SHP77 (cell line): ENCODE measurements at regions not wholly inside any gene's neighbourhood (a gene's known extent, or its start where the extent isn't known, plus 50 kb on each side); places are given as distances from the start of the nearest gene placed in this dataset.
"Not testable (repeated sequence)": the region's sequence is repeated elsewhere in the genome, so short reads cannot be mapped to it uniquely, and the experiment has no call there.

Experiments used
- DNase-seq, 2 experiments: peaks; one replicate each; lab custom pipeline; 2025; lab: John Stamatoyannopoulos, UW

DNA sequence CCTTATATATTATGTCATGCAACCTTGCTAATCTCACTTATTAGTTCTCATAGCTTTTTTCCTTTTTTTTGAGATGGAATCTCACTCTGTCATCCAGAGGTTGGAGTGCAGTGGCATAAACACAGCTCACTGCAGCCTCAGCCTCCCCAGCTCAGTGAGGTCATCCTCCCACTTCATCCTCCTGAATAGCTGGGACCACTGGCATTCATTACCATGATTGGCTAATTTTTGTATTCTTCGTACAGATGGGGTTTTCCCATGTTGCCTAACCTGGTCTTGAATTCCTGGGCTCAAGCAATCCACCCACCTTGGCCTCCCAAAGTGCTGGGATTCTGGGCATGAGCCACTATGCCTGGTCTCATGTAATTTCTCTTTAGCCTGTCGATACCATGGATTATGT lies 89.1 kb upstream of the TRIM24 start:
- no peak for DNase-seq

DNA sequence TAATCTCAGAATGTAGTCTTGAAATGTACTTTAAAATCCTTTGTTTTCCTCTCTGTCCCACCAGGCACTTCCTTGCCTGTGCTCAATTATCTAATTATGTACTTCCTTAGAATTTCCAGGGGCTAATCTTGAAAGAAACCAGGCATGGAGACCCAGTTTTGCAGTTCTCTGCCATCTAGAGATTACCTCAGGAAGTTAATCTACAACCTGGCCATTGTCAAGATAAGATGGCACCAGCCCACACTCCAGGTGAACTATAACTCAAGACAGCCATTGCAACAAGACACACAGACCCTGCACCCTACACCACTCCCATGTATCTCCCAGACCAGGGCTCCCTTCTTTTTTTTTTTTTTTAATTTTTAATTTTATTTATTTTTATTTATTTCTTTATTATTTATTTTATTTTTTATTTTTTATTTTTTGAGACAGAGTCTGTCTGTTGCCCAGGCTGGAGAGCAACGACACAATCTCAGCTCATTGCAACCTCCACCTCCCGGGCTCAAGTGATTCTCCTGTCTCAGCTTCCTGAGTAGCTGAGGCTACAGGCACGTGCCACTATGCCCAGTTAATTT lies 85.9 kb upstream of the TRIM24 start:
- no peak for DNase-seq

DNA sequence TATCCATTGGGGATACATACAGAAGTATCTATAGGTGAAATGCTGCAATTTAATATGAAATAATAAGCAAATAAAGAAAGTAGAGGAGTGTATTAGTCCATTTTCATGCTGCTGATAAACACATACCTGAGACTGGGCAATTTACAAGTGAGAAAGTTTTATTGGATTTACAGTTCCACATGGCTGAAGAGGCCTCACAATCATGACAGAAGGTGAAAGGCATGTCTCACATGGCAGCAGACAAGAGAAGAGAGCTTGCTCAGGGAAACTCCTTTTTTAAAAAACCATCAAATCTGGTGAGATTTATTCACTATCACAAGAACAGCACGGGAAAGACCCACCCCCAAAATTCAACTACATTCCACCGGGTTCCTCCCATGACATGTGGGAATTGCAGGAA lies 82.8 kb upstream of the TRIM24 start:
- DNase-seq, result no peak

DNA sequence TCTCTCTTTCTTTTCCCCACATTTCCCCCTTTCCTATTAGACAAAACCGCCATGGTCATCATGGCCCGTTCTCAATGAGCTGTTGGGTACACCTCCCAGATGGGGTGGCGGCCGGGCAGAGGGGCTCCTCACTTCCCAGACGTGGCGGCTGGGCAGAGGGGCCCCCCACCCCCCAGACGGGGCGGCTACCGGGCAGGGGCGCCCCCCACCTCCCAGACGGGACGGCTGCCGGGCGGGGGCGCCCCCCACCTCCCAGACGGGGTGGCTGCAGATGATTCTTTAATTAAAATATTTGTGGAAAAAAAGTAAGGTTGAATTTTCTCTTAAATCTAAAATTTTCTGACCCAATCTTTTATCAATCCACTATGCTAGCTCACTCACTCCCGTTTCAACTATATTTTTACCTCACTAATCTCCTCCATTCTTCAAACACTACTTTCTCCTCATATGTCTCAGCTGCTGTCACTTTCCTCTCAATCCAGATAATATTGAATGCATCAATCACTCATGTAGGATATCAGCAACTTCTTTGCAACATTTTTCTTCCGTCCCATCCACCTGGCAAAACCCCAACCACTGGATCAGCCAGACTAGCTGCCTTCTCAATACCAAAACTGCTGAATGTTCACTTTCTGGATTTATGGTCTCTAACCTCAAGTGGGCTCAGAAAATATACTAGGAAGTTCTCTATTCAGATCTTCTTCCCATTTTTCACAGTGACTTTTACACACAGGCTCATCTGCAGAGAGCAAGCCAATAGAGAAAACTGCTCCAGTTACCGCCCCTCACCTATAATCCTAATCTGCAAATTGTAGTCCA lies 81.1 kb upstream of the TRIM24 start:
- no peak for DNase-seq

DNA sequence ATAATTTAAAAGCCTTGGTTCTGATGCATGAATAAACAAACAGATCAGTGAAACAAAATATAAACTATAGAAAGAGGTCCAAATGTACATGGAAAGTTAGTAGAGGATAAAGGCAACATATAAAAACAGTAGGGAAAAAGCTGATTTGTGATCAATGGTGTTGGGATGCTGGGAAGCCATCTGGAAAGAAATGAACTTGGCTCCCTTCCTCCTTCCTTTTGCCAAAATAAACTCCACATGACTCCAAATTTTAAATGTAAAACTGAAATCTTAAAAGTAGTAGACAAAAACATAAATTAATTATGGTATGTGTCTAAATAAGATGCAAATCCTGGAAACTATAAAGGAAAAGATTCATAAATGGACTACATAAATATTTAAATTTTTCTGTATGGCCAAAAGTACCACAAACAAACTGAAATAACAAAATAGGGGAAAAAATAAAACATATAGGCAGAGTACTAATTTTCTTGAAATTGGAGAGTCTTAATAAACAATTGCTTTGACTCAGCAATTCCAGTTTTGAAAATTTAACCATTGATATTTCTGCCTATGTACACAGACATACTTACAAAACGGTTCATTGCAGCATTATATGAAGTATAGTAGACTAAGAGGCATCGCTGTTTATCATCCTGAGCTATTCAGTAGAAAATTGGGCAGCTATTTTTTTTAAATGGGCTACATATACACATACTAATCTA lies 77.0 kb upstream of the TRIM24 start:
- DNase-seq, result no peak

DNA sequence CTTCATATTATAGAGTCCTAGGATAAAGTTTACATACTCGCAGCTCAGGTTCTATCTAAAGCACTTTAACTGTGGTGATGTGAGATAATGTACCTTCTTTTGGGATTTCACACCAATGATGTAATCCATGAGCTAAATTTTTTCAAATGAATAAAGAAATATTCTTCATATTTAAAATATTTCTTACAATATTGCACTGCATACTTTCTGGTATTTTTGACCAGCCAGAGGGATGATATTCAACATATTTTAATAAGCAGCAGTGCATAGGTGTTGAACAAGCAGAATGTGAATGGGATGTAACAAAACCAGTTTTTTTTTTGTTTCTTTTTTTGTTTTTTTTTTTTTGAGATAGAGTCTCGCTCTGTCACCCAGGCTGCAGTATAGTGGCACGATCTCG lies 73.2 kb upstream of the TRIM24 start:
- DNase-seq, result no peak

DNA sequence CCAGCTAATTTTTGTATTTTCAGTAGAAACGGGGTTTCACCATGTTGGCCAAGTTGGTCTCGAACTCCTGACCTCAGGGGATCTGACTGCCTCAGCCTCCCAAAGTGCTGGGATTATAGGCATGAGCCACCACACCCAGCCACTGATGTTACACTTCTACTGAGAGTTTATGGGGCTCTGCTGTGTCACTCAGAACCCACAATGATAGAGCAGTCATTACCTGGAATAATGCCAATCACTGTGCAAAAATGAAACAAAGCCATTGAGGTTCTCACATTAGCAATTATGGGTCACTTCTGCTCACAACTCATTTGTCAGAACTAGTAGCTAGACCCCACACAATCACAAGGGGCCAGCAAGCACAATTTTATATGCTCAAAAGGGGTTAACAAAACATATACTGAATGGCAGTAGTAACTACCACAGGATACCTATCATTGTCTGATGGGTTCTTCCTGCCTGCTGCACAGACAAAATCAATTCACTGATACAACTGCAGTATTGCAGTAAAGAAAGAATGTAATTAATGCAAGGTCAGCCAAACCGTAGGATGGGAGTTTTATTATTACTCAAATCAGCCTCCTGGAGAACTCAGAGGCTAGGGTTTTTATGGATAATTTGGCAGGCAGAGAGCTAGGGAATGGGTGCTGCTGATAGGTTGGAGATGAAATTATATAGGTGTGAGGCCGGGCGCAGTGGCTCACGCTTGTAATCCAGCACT lies 72.1 kb upstream of the TRIM24 start:
- no peak for DNase-seq

DNA sequence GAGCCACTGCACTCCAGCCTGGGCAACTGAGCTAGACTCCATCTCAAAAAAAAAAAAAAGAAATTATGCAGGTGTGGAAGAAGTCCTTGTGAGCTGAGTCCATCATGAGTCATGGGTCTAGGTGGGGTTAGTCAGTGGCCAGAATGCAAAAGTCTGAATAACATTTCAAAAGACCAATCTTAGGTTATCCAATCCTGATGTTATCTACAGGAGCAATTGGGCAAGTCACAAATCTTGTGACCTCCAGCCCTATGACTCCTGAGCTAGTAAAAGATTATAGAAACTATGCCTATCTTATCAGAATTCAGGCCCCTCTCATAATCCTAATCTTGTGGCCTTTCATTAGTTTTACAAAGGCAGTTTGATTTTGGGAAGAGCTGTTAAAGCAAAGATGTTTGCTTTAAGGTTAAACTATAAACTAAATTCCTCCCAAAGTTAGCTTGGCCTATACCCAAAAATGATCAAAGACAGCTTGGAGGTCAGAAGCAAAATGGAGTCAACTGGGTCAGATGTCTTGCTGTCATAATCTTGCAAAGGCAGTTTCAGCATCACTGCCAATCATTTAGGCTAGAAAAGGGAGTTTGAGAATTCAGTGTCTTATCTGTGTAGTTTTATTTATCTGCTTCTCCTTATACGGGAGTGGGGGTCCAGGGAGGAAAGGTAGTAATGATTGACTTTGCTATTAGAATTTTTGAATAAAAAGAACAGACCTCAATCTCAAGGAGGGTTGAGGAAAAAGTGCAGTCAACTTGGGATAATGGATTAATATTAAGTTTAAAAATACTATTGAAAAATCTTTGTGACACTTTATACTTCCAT lies 71.2 kb upstream of the TRIM24 start:
- no peak for DNase-seq

DNA sequence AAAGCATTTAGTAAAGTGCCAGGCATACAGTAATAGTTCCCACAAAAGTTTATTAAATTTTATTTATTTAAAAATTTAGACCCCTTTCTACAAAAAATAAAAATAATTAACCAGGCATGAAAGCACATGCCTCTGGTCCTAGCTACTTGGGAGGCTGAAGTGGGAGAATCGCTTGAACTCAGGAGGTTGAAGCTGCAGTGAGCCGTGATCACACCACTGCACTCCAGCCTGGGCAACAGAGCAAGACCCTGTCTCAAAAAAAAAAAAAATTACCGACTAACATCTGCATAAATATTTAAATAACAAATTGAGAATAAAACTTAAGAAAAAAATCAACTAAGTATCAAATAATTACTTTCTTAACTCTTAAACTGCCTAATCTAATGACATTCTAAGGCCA lies 64.3 kb upstream of the TRIM24 start:
- no peak for DNase-seq

DNA sequence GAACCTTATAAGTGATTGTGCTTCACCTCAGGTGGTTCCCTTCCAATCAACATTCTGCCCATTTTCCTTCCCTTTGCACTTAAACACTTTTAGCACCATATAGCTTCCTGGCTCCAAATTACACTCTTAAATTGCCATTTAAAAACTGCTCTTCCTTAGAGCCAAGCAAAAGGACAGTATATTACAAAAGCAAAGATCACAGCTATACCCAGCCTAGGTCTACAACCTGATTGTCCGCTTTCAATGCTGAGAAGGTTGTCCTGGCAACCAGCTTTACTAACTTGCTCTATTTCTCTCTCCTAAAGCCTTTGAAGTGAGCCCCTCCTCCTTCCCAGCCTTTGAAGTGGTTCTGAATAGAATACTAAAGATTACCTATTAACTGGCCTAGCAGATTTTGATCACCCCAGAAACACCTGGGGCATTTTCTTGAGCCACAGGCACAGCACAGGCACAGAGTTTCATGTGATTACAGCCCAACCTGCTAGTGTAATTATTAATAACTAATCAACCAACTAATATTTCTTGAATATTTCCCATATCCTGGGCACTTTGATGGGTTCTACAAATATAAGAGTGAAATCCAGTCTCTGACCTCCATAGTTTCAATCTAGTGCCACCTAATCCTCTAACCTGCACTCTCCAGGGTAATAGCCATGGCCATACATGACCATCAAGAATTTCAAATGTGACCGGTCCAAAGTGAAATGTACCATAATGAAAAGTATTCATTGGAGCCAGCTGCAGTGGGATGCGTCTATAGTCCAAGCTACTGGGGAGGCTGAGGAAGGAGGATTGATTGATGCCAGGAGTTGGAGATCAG lies 63.6 kb upstream of the TRIM24 start:
- no peak for DNase-seq

DNA sequence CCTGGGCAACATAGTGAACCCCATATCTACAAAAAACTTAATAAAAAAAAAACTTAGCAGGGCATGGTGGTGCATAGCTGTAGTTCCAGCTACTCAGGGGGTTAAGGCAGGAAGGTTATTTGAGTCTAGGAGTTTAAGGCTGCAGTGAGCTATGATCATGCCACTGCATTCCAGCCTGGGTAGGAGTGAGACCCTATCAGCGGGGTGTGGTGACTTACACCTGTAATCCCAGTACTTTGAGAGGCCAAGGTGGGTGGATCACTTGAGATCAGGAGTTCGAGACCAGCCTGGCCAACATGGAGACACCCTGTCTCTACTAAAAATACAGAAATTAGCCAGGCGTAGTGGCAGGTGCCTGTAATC lies 63.0 kb upstream of the TRIM24 start:
- not testable (repeated sequence) for DNase-seq

DNA sequence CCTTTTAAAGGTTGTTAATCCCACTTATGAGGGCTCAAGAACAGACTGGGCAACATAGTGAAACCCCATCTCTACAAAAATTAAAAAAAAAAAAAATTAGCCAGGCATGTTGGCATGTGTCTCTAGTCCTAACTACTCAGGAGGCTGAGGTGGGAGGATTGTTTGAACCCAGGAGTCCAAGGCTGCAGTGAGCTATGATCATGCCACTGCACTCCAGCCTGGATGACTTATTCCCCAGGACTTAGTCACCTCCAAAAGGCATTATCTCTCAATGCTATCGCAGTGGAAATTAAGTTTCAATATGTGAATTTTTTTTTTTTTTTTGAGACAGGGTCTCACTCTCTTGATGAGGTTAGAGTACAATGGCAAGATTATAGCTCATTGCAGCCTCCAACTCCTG lies 61.2 kb upstream of the TRIM24 start:
- DNase-seq, result no peak

DNA sequence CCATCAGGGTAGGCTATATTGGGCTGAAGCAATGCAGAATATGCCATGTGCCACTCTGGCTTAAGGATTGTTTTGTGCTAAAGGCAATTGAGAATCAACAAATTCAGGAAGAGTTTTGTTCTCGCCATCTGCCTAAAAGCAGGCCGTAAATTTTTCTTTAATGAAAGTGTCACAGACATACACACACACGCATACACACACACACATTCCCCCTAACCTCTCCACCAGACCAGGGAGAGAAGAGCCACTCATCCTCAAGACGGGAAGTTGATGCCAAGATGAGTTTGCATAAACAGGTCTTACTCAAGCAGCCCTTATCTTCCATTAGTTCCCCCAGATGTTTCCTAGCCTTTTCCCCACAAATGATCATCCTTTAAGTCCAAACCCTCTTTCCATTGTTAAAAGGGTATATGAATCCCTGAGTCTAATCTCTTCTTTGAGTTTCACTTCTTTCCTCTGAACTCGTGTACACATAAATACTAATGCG lies 59.6 kb upstream of the TRIM24 start:
- no peak for DNase-seq

DNA sequence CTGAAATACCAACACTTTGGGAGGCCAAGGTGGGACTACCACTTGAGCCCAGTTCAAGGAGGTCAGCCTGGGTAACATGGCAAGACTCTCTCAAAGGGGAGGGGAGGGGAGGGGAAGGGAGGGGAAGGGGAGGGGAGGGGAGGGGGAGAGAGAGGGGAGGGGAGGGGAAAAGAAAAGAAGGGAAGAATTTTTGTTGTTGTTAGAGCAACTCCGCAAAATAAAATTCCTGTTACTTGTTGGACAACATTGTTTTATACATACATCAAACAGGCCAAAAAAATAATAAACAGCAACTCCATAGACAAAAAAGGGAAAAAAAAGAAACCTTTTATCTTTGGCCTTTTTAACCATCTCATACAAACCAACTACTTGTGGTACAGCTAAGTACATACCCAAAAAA lies 57.3 kb upstream of the TRIM24 start:
- DNase-seq, result no peak

DNA sequence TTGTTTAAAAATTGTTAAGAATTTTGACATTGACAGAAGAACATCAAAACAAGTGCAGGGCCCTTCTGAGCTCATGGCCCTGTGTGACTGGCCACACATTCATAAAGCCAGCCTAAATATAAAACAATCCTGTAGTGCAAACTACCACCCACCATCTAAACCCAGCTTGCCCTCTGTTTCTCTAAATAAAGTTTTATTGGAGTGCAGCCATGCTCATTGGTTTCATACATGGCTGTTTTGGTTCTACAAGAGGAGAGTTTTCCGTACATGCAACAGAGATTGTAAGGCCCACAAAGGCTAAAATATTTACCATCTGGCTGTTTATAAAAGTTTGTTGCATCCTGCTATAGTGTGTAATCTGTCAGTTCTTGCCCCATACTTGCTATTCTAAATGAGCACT lies 54.6 kb upstream of the TRIM24 start:
- DNase-seq, result no peak

DNA sequence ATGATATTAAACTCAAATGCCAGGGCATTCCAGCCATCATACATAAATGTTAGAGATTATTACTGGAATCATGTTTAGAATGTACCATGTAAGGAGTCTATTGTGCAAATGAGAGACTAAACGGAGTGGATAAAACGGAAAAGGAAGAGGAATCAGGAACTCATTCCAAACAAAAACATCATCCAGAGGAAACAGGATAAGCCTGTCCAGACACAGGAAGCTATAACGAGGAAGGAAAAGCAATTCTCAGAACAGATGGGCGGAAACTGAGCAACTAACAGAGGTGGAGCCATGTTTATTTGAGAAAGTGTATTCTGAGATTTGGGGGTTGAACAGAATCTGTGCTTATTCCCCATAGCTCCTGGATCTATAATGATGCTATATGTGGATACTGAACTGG lies 52.3 kb upstream of the TRIM24 start:
- DNase-seq, result no peak
